Gastrocnemius medialis (tissue), 4 donors: ENCODE measurements at regions not wholly inside any gene's neighbourhood (a gene's known extent, or its start where the extent isn't known, plus 50 kb on each side); places are given as distances from the start of the nearest gene placed in this dataset.

Experiments used
- POLR2A ChIP-seq, 2 donors: fragments of 450-650 bp; IDR thresholded peaks; one replicate each; pipeline ENCODE4 v1.6.1; 2017; ENCODE audit warnings: antibody characterized with exemption in 2 of 2, mild to moderate bottlenecking in 2 of 2, moderate library complexity in 2 of 2
- TF ChIP-seq, protein P1 (sequence below), 5 experiments: fragments of 450-650 bp in 3 of 5; fragments of 200-600 bp in 2 of 5; sonication (generic) in 2 of 5; IDR thresholded peaks in 4 of 5; conservative IDR thresholded peaks in 1 of 5; 1 replicate in 4 of 5; 2 replicates in 1 of 5; pipeline ENCODE4 v1.5.1; 2016 to 2019; ENCODE audit warnings: antibody characterized with exemption in 5 of 5, mild to moderate bottlenecking in 3 of 5, moderate library complexity in 3 of 5

DNA sequence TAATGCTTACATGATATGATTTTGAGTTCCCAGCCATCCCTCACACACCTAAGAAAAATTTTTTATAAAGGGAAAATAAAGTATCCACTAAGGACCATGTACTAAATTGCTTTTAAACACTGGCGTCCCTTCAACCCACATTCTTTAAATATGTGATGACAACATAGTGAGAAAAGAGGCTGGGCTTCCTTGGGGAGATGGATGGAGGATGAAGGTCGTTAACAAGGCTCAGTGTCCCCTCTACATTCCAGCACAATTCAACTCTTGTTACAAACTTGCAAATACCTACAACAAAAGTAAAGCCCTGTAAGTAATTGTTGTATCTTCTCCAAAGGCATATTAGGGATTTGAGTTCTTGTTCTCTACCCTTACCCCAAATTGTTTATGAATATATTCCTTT lies 87.2 kb upstream of the SLC4A7 start:
- no peak for TF ChIP-seq POLR2A (IDR thresholded peaks at IDR 0.05)
- TF ChIP-seq, protein P1, sequence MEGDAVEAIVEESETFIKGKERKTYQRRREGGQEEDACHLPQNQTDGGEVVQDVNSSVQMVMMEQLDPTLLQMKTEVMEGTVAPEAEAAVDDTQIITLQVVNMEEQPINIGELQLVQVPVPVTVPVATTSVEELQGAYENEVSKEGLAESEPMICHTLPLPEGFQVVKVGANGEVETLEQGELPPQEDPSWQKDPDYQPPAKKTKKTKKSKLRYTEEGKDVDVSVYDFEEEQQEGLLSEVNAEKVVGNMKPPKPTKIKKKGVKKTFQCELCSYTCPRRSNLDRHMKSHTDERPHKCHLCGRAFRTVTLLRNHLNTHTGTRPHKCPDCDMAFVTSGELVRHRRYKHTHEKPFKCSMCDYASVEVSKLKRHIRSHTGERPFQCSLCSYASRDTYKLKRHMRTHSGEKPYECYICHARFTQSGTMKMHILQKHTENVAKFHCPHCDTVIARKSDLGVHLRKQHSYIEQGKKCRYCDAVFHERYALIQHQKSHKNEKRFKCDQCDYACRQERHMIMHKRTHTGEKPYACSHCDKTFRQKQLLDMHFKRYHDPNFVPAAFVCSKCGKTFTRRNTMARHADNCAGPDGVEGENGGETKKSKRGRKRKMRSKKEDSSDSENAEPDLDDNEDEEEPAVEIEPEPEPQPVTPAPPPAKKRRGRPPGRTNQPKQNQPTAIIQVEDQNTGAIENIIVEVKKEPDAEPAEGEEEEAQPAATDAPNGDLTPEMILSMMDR (IDR thresholded peaks at IDR 0.05 in 4 of 5, conservative IDR thresholded peaks at IDR 0.05 in 1 of 5): no peak
